NT2/D1 (cell line): ENCODE measurements at regions not wholly inside any gene's neighbourhood (a gene's known extent, or its start where the extent isn't known, plus 50 kb on each side); places are given as distances from the start of the nearest gene placed in this dataset.

ENCODE experiments used
- SUZ12 ChIP-seq: IDR thresholded peaks from 2 replicates; pipeline ENCODE4 v1.6.1; 2011; ENCODE audit not compliant: insufficient read length, insufficient read depth; ENCODE audit errors: extremely low read depth
- YY1 ChIP-seq: IDR thresholded peaks from 2 replicates; pipeline ENCODE4 v1.6.1; 2011; ENCODE audit not compliant: insufficient read length, insufficient read depth
- ZNF274 ChIP-seq: IDR thresholded peaks from 2 replicates; pipeline ENCODE4 v1.6.1; 2011; ENCODE audit warnings: mild to moderate bottlenecking, low read depth, low read length

GRCh38 chr1:186569856-186570255 is 108.9 kb upstream of the PDC start:
- TF ChIP-seq ZNF274 (no peak), SUZ12 (no peak), YY1 (no peak)
